AG10803 (cell line): ENCODE measurements at regions not wholly inside any gene's neighbourhood (a gene's known extent, or its start where the extent isn't known, plus 50 kb on each side); places are given as distances from the start of the nearest gene placed in this dataset.

Experiments
- DNase-seq: peaks from one replicate; pipeline ENCODE4 v3.0.0; 2010; ENCODE audit warnings: low read depth
- H3K4me3 ChIP-seq: 2 replicates; pipeline ENCODE4 v1.5.1; 2011; ENCODE audit warnings: mild to moderate bottlenecking, low read length, control low read depth
- TF ChIP-seq, protein P1 (sequence below): conservative IDR thresholded peaks from 2 replicates; pipeline ENCODE4 v1.5.1; 2011; ENCODE audit warnings: mild to moderate bottlenecking, low read length, control low read depth, inconsistent platforms

DNA sequence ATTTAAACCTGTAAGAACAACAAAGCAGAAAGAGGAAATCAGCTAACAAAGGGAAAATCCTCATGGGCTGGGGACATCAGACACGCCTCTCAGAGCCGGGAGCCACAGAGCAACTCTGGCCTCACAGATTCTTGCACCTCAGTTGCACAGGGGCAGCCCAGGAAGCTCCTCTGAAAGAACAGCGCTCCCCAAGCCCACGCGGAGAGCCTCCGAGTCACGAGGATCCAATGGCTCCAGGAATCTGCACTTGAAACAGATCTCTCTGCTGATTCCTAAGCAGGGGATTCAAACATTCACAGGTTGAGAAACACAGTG is 213.2 kb upstream of the MGMT start:
- TF ChIP-seq, protein P1, sequence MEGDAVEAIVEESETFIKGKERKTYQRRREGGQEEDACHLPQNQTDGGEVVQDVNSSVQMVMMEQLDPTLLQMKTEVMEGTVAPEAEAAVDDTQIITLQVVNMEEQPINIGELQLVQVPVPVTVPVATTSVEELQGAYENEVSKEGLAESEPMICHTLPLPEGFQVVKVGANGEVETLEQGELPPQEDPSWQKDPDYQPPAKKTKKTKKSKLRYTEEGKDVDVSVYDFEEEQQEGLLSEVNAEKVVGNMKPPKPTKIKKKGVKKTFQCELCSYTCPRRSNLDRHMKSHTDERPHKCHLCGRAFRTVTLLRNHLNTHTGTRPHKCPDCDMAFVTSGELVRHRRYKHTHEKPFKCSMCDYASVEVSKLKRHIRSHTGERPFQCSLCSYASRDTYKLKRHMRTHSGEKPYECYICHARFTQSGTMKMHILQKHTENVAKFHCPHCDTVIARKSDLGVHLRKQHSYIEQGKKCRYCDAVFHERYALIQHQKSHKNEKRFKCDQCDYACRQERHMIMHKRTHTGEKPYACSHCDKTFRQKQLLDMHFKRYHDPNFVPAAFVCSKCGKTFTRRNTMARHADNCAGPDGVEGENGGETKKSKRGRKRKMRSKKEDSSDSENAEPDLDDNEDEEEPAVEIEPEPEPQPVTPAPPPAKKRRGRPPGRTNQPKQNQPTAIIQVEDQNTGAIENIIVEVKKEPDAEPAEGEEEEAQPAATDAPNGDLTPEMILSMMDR: no peak

DNA sequence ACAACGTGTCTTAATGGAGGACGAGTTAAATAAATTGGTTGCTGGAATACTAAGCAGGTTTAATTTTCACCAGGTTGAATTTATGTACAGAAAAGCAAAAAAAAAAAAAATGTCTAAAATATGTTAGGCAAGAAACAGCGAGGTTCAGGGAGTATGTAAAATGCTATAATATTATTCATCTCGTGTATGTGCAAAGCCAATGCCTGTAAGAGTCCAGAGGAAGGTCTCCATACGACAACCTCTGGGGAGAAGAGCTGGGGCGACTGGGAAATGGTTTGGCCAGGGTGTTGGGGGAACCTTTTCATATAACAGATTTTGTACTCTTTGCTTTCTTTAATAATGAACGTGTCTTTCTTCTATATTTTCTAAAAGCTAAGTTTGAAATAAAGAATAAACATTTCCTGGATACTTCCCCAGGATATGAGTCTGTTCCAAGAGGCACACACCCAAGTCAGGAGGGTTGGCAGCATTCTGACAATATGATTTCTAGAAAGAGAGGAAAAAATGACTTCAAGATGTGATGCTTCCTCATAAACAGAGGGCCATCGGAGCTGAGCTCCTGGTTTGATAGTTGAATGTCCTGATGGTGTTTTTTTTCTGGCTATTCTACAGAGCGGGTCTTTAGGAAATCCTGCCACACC is 208.6 kb upstream of the MGMT start:
- TF ChIP-seq, protein P1: no peak

More for the DNA sequence above, 213.2 kb upstream of the MGMT start:
- DNase-seq: no peak
- no peak overlapping the region for H3K4me3 ChIP-seq

DNA sequence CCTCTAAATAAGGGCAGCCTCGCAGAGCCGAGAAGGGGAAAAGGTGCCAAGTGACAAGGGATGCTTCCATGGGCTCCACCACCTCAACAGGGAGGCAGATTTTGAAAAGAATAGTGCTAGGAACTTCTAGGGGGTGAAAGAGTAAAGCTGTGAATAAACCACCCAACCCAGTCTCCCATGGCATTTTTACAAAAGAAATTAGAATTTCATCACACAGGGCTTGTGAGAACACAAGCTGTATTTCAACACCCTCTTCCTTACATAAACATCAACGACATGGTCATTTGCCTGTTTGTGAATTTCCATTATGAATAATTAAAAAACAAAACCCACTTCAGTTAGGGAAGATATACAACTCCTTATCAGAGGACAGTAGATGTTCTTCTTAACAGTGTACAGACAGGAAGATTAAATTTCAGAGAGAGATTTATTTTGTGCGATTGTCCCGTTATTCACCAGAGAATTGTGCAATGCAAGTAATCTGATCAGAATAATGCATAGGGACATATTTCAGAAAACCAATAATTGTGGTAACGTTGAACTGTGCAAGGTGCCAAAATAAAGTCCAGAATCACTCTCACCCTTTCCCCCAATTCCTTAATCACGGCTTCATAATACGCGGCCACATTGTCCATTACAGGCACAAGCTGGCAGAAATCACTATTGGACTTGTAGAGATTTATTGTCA is 207.8 kb upstream of the MGMT start:
- no peak overlapping the region for H3K4me3 ChIP-seq
- TF ChIP-seq, protein P1: no peak
- DNase-seq: no peak

More for the DNA sequence above, 208.6 kb upstream of the MGMT start:
- DNase-seq: no peak
- H3K4me3 ChIP-seq: no peak overlapping the region

DNA sequence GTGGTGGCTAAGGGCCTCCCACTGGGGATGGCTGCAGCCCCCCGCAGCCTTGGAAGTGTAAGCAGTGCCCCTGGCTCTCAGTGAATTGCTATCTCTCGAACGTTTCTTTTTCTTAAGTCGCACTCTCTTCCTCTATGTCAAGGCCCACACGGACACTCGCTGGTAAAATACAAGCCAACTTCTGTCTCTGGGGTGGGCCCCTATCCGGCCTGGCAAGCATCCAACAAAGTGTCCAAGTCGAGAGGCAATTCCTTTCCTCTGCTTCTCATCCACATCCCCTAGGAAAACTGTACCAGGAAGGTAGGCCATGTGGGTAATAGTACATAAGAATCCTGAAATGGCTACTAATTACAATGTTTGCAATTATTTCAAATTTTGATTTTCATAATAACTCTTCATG is 194.9 kb upstream of the MGMT start:
- TF ChIP-seq, protein P1: no peak
- no peak overlapping the region for H3K4me3 ChIP-seq
- DNase-seq: no peak

DNA sequence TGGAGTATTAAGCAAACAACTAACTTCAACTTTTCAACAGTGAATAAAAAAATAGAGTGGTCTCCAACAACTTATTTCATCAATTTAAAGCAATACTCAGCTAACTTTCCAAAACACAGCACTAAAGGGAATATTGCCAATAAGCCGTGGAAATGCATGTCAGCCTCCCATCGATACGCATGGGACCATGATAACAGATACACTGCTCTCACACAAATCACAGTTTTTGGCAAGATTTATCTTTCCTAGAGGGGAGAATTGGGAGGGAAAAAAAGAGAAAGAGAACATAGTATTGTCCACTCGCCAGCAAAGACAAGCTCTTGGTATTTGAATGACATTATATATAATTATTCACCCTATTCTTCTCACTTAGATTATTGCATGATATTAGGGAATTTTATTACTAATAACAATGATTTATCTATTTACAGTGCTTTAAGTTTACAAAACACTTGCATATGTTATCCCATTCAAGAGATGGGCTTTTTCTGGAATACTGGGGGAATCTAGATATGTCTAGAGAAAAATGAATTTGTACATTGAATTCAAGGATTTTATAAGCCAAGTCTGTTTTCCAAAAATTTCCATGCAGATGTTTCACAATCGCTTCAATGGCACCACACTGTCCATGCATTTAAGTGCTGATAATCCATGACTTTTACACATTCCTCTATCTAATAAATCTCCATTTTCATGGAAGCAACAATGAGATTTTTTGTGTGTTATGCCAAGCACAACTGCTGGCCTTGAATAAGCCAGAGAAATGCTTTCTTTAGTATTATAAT is 194.0 kb upstream of the MGMT start:
- TF ChIP-seq, protein P1: no peak
- no peak overlapping the region for H3K4me3 ChIP-seq
- DNase-seq: no peak

DNA sequence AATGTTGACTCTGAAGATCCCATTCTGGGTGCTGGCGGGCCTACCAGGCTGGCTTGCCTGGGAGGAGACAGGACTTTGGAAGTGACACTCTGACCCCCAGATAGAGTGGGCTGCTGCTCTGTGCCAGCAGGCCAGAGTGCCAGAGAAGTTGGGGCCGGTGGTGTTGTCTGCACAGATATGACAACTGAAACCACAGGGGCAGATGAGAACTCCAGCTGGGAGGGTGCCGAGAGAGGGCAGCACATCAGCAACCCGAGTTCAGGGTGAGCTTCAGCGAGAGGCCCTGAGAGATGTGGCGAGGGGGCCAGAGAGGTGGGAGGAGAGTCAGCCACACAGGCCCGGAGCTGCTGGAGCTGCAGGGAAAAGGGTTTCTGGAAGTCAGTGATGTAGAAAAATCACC is 193.2 kb upstream of the MGMT start:
- TF ChIP-seq, protein P1: no peak
- H3K4me3 ChIP-seq: no peak overlapping the region
- DNase-seq: no peak
